HG02943 (cell line): ENCODE measurements at regions not wholly inside any gene's neighbourhood (a gene's known extent, or its start where the extent isn't known, plus 50 kb on each side); places are given as distances from the start of the nearest gene placed in this dataset.

ENCODE experiments used
- ATAC-seq: cut with Tn5 transposase; IDR thresholded peaks from one replicate; pipeline ENCODE4 v1.9.1; 2021; ENCODE audit warnings: mild to moderate bottlenecking, low read depth, moderate library complexity; ENCODE audit not compliant: unreplicated experiment

DNA sequence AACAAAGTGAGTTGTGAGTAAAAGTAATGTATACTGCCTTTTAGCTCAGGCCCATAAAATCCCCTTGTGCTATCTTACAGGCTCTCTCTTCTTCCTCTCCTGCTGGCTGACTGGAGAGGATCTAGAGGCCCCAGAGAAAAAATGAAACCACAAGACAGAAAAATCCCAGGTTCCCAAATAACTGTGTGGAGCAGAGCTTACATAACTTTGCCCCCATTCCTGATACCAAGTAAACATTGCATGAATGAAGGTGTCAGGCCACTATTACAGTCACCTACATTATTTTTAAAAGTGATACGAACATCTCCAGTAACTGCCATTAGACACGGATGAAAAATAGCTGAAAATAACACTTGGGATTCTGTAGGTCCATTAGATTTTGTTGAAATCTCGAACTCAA, 386.0 kb upstream of the NR5A2 start:
- ATAC-seq, result no peak

GRCh38 chr1:199644912-199645311, 382.6 kb upstream of the NR5A2 start:
- no peak for ATAC-seq

GRCh38 chr1:199646761-199647160, 380.7 kb upstream of the NR5A2 start:
- no peak for ATAC-seq

DNA sequence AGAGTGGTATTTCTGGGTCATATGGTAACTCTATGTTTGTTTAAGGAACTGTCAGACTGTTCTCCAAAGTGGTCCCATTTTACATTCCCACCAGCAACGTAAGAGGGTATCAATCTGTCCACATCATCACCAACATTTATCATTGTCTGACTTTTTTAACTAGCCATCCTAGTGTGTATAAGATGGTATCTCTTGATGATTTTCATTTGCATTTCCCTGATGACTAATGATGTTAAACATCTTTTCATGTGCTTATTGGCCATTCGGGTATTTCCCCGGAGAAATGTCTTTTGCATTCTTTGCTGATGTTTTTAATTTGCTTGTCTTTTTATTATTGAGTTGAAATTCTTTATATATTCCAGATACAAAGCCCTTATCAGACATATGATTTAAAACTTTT, 370.1 kb upstream of the NR5A2 start:
- no peak for ATAC-seq

DNA sequence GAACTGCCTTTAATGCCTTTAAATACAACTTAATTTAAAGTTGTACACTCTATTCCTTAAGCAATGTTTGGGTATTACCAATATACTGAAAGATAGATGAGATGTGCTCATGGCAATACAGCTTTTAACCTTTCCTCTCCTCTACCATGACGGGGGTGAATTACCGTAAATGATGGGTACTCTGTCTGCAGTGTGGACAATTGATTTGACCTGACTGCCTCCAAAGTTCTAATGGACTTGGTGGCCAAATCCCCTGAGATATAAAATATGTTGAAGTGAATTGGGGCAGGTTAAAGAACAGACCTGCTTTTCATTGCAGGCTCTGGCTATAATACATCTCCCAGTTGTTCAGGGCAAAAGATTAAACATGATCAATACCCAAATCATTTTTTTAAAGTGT, 367.4 kb upstream of the NR5A2 start:
- no peak for ATAC-seq

DNA sequence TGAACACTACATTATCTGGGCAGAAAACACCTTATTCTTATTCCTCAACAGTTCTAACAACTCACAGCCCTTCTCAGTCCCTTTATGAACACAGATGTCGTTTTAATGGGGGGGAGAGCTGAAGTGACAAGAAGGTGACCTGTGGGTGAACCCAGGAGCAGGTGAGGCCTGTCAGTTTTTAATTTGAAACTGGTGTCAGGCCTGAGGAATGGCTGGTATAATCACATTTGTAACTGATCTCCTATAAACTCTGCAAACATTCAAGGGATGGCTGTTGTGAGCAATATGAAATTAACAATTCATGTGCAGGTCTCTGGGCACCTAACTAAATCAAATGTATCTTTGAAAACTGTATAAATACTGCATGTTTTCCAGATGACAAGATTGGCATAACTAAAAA, 362.1 kb upstream of the NR5A2 start:
- no peak for ATAC-seq

GRCh38 chr1:199667089-199667488, 360.4 kb upstream of the NR5A2 start:
- no peak for ATAC-seq

- no peak for ATAC-seq
These were observed 357.6 kb upstream of the NR5A2 start for GRCh38 chr1:199669916-199670315.

DNA sequence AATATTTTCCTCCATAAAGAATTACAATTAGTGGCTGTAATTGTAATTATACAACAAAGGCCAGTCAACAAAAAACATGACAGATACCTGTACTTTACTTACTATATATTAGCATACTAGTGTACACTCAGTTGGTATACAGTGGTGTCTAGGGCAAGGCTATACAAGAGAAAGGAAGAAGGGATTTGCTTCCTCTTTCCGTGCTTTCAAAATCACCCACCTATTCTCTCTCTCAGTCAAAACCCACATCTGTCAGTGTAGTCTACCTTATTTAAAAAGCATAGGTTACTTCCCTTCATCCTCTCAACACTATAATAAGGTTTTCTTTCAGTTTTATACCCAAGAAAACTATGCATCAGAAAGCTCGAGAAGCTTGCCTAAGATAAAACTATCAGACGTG, 355.8 kb upstream of the NR5A2 start:
- no peak for ATAC-seq

DNA sequence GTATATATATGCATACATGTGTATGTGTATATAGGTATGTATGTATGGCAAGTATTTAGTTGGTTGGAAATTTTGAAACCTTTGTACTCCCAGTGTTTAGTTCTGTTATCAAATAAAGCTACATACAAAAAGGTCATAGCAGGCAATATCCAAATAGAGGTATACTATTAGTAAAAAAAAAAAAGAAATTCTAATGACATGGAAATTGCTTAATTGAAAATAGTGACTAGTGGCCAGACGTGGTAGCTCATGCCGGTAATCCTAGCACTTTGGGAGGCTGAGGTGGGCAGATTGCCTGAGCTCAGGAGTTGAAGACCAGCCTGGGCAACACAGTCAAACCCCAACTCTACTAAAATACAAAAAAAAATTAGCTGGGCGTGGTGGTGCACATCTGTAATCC, 351.6 kb upstream of the NR5A2 start:
- no peak for ATAC-seq

DNA sequence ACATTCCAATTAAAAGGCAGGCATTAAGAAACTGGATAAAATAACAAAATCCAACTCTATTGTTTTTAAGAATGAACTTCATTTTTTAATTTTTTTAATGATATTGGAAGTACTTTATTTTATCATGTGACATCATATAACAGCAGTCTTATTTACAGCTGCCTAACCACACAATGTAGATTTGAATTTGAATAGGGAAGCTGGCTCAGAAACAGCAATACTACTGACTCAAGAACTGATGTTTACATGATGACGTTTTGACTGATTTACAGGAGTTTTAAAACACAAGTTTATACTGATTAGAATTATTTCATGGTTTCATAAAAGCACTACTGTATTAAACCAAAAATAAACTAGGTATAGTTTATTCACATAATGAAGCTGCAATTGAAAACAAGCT, 348.7 kb upstream of the NR5A2 start:
- no peak for ATAC-seq

- no peak for ATAC-seq
These were observed 345.4 kb upstream of the NR5A2 start for GRCh38 chr1:199682081-199682480.

- peak; percentile 85 for ATAC-seq
These were observed 342.7 kb upstream of the NR5A2 start for GRCh38 chr1:199684686-199685273.

DNA sequence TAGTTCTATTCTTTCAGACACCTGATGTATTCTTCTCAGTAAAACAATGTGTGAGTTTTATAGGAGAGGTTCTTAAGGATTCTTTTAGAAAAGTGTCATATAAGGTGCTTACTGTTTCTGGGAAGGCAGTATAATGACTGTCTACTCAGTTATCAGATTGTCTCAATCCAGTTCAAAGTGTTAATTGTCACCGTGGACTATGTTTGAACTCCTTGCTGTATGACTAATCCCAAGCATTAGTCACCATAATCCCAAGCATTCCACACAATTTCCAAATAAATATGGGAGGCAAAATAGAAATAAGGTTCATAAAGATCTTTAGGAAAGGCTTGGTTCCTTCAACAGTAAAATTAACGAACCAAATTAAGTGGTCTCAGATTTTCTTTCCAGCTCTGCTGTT, 342.1 kb upstream of the NR5A2 start:
- ATAC-seq, result no peak

- ATAC-seq, result no peak
These were observed 340.2 kb upstream of the NR5A2 start for GRCh38 chr1:199687321-199687720.

DNA sequence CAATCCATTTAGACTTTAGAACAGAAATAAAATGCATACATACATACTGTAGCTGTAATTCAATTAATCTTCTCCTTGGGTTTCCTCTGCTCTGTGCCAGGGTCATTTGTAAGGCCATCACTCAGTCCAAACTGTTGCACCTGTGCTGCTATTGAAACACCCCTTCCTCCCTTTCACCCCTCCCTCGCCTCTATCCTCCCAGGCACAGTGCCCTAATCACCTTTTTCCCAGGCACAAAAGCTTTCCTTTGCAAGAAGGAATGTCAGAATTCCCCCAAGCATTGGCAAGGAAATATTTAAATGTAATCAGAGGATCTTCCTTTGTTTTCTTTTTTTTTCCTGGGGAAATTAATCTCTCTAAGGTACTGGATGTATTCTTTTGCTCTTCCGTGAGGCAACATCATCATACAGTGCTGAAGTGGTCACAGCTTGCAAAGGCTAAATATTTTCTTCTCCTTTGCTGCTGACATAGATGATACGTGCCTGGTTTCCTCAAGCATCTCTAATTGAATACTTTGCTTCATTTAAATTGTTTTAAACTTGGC, 339.3 kb upstream of the NR5A2 start:
- no peak for ATAC-seq

GRCh38 chr1:199688774-199689173, 338.7 kb upstream of the NR5A2 start:
- ATAC-seq, result no peak

- no peak for ATAC-seq
These were observed 337.0 kb upstream of the NR5A2 start for GRCh38 chr1:199690496-199690895.

DNA sequence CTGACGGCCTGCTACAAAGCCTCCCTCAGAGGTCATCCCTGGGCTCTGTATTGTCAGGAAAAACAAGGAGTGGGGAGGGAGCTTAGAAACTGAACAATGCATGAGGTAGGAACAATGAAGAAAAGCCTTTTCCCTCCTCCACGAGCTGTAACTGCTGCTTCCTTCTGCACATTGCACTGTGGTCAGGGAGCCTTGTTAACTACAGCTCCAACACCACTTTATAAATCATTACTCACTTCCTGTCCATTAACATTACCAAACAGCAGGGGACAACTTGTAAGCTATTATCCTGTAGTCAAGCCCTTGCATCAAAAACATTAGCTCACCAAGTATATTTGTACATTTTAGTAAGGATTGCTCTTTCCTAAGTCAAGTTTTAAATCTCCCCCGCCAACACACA, 336.0 kb upstream of the NR5A2 start:
- no peak for ATAC-seq

DNA sequence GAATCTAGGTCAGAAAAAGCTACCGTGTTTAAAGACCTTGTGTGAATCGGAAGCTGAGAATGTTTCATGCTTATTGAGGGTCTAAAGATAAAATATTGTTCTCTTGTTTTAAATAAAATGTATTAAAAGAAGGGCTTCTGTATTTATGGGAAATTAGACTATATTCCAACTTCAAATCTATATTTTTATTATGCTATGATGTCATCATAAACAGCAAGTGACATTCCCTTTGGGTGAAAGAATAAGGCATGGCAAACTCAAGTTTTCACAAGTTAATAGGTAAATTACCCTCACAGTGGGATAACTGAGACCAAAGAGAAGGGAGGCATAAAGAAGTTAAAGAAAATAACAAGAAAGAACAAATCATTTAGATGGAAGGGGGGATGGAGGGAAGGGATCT, 333.8 kb upstream of the NR5A2 start:
- no peak for ATAC-seq

DNA sequence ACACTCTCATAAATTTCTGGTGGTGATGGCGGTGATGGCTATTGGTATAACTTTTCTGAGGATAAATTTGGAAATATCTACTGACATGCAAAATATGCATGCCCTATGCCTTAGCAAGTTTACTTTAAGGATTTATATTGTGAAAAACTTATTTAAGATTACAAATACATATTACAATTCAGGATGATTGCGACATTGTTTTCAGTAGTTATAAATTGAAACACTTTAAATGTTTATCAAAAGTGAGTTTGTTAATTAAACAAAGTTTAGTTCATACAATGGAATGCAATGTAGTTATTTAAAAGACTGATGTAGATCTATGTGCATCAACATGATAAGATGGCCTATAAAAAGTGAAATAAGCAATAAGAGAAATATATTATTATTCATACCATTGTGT, 331.3 kb upstream of the NR5A2 start:
- ATAC-seq, result no peak

DNA sequence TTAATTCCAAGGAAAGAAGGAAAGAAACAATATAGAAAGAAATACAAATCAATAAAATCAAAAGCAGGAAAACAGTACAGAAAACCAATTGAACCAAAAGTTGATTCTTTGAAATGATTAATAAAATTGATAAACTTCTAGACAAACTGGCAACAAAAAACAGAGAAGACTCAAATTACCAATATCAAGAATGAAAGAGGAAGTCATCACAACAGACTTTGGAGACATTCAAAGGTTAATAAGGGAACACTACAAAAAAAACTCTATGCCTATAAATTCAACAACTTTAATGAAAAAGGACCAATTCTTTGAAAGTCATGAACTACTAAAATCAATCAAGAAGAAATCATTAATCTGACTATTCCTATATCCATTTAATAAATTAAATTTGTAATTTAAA, 329.3 kb upstream of the NR5A2 start:
- ATAC-seq, result no peak

DNA sequence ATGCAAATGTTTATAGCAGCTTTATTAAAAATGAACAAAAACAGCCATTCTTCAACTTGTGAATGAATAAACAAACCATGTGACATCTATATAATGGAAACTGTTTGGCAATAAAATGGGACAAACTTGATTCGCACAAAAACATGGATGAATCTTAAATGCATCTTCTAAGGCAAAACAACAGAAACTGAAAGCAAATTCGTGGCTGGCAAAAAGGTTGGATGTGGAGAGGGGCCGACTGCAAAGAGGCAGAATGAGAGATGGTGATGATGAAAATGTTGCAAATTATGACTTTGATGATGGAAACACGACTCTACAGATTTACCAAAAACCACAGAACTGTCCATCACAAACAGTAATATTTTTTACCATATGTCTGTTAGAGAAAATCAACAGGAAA, 327.0 kb upstream of the NR5A2 start:
- ATAC-seq, result no peak
